HCT116 (cell line): ENCODE measurements at regions not wholly inside any gene's neighbourhood (a gene's known extent, or its start where the extent isn't known, plus 50 kb on each side); places are given as distances from the start of the nearest gene placed in this dataset.

Experiments
- ATAC-seq: fragments of 200-7000 bp; cut with Tn5 transposase; 2 replicates; pipeline ENCODE4 v1.9.1; 2020; ENCODE audit warnings: mild to moderate bottlenecking, moderate library complexity
- BruUV-seq: library from RNA; stranded (reverse); fragments of 400-500 nt; replicated peaks from 2 replicates; lab custom pipeline; 2021; lab: Mats Ljungman, UMichigan
- CTCF ChIA-PET: fragments of 300-600 bp; sonication (Branson Sonifier 250); formaldehyde crosslinking; loops from one replicate; lab custom pipeline; 2021; ENCODE audit warnings: antibody characterized with exemption; lab: Charles Lee
- POLR2A ChIA-PET: fragments of 300-600, 350-600 bp; sonication (Branson Sonifier 250); formaldehyde crosslinking; loops from one replicate; lab custom pipeline; 2021; ENCODE audit warnings: antibody characterized with exemption; lab: Charles Lee
- RAD21 ChIA-PET, 2 experiments: fragments of 300-600 bp; sonication (Branson Sonifier 250); formaldehyde crosslinking; loops; one replicate each; lab custom pipeline; 2023; ENCODE audit warnings: low total read pairs in 2 of 2; ENCODE audit not compliant: uncharacterized antibody in 2 of 2, unreplicated experiment in 2 of 2, low non-redundant PET in 1 of 2; lab: Charles Lee
- DNase-seq: peaks from one replicate; pipeline ENCODE4 v3.0.0-alpha.2; 2010; ENCODE audit warnings: low read depth, low spot score
- H2AFZ ChIP-seq: fragments of 200-600 bp; shearing (Covaris generic), sonication (generic); 2 replicates; pipeline ENCODE4 v1.6.1; 2017; ENCODE audit warnings: low read depth, mixed run types, mixed read lengths, antibody characterized with exemption, low read length; ENCODE audit not compliant: poor library complexity, severe bottlenecking
- H3K27ac ChIP-seq: 2 replicates; pipeline ENCODE4 v1.5.1; 2012; ENCODE audit warnings: low read depth, low read length
- H3K27me3 ChIP-seq: fragments of 200-600 bp; sonication (generic); 2 replicates; pipeline ENCODE4 v1.6.1; 2016; ENCODE audit warnings: mixed run types, low read length, mixed read lengths; ENCODE audit not compliant: insufficient read depth
- H3K36me3 ChIP-seq, 2 experiments: fragments of 200-500 bp in 1 of 2; fragments of 200-600 bp in 1 of 2; sonication (Bioruptor generic) in 1 of 2; sonication (generic) in 1 of 2; 2 replicates each; pipeline versions ENCODE4 v1.5.1 to v1.6.1; 2014 to 2016; ENCODE audit warnings: low read length in 2 of 2, inconsistent platforms in 1 of 2, mixed read lengths in 1 of 2, mixed run types in 1 of 2; ENCODE audit not compliant: insufficient read depth in 2 of 2, control insufficient read depth in 1 of 2
- H3K4me1 ChIP-seq, 2 experiments: fragments of 200-600 bp in 1 of 2; sonication (generic) in 1 of 2; 2 replicates each; pipeline versions ENCODE4 v1.5.1 to v1.6.1; 2012 to 2017; ENCODE audit warnings: low read length in 2 of 2, inconsistent platforms in 1 of 2, mild to moderate bottlenecking in 1 of 2, mixed read lengths in 1 of 2, mixed run types in 1 of 2, moderate library complexity in 1 of 2; ENCODE audit not compliant: insufficient read depth in 2 of 2, control insufficient read depth in 1 of 2
- H3K4me2 ChIP-seq: fragments of 200-600 bp; sonication (generic); 2 replicates; pipeline ENCODE4 v1.6.1; 2017; ENCODE audit warnings: mixed run types, low read length, mixed read lengths
- H3K4me3 ChIP-seq, 2 experiments: fragments of 200-600 bp in 1 of 2; sonication (generic) in 1 of 2; replicated peaks in 1 of 2; 2 replicates each; pipeline ENCODE4 v1.5.1; 2011 to 2016; ENCODE audit warnings: low read length in 2 of 2, control low read depth in 1 of 2, low read depth in 1 of 2, mild to moderate bottlenecking in 1 of 2, mixed read lengths in 1 of 2, mixed run types in 1 of 2
- H3K79me2 ChIP-seq: fragments of 200-600 bp; sonication (generic); 2 replicates; pipeline ENCODE4 v1.6.1; 2017; ENCODE audit warnings: mild to moderate bottlenecking, mixed run types, low read length, moderate library complexity, mixed read lengths; ENCODE audit not compliant: insufficient read depth
- H3K9ac ChIP-seq: fragments of 200-600 bp; sonication (generic); 2 replicates; pipeline ENCODE4 v1.6.1; 2016; ENCODE audit warnings: low read length, mixed read lengths
- H3K9me2 ChIP-seq: fragments of 200-600 bp; sonication (generic), shearing (Covaris generic); 2 replicates; pipeline ENCODE4 v1.6.1; 2017; ENCODE audit warnings: mixed run types, mild to moderate bottlenecking, moderate library complexity; ENCODE audit not compliant: insufficient read depth
- H3K9me3 ChIP-seq, 2 experiments: fragments of 200-500 bp in 1 of 2; fragments of 200-600 bp in 1 of 2; sonication (Bioruptor generic) in 1 of 2; sonication (generic) in 1 of 2; 2 replicates each; pipeline ENCODE4 v1.6.1; 2014 to 2017; ENCODE audit warnings: low read length in 2 of 2, mixed read lengths in 2 of 2, inconsistent platforms in 1 of 2, low read depth in 1 of 2, mild to moderate bottlenecking in 1 of 2, mixed run types in 1 of 2, moderate library complexity in 1 of 2; ENCODE audit not compliant: control insufficient read depth in 1 of 2, insufficient read depth in 1 of 2
- H4K20me1 ChIP-seq: fragments of 200-600 bp; sonication (generic), shearing (Covaris generic); 2 replicates; pipeline ENCODE4 v1.6.1; 2017; ENCODE audit warnings: mixed run types, mild to moderate bottlenecking, moderate library complexity; ENCODE audit not compliant: insufficient read depth
- CBX3 ChIP-seq: IDR thresholded peaks from 2 replicates; pipeline ENCODE4 v1.6.1; 2012; ENCODE audit warnings: low read depth
- CTCF ChIP-seq, 3 experiments: fragments of 200-600 bp in 1 of 3; sonication (generic) in 1 of 3; IDR thresholded peaks in 2 of 3; conservative IDR thresholded peaks in 1 of 3; 2 replicates each; pipeline ENCODE4 v1.5.1; 2012 to 2017; ENCODE audit warnings: low read depth in 2 of 3, low read length in 2 of 3, antibody characterized with exemption in 1 of 3, borderline replicate concordance in 1 of 3, control low read depth in 1 of 3, mild to moderate bottlenecking in 1 of 3, mixed read lengths in 1 of 3, mixed run types in 1 of 3, moderate library complexity in 1 of 3; ENCODE audit not compliant: insufficient read depth in 1 of 3
- EGR1 ChIP-seq: IDR thresholded peaks from 2 replicates; pipeline ENCODE4 v1.6.1; 2012; ENCODE audit warnings: low read depth
- EZH2 ChIP-seq: fragments of 200-600 bp; sonication (generic); IDR thresholded peaks from 2 replicates; pipeline ENCODE4 v1.6.1; 2017; ENCODE audit warnings: antibody characterized with exemption, mixed run types
- EZH2phosphoT487 ChIP-seq: fragments of 200-600 bp; IDR thresholded peaks from 2 replicates; pipeline ENCODE4 v1.6.1; 2018; ENCODE audit warnings: antibody characterized with exemption, borderline replicate concordance
- FOSL1 ChIP-seq: IDR thresholded peaks from 2 replicates; pipeline ENCODE4 v1.6.1; 2012; ENCODE audit warnings: low read depth
- JUND ChIP-seq: IDR thresholded peaks from 2 replicates; pipeline ENCODE4 v1.6.1; 2012
- MAX ChIP-seq: IDR thresholded peaks from 2 replicates; pipeline ENCODE4 v1.6.1; 2012
- POLR2AphosphoS5 ChIP-seq: IDR thresholded peaks from 2 replicates; pipeline ENCODE4 v1.6.1; 2011; ENCODE audit warnings: mild to moderate bottlenecking, low read depth, low read length, moderate library complexity
- RAD21 ChIP-seq: IDR thresholded peaks from 2 replicates; pipeline ENCODE4 v1.6.1; 2012; ENCODE audit warnings: low read depth, mild to moderate bottlenecking
- REST ChIP-seq: IDR thresholded peaks from 2 replicates; pipeline ENCODE4 v1.6.1; 2012; ENCODE audit warnings: low read depth
- SRF ChIP-seq: IDR thresholded peaks from 2 replicates; pipeline ENCODE4 v1.6.1; 2012; ENCODE audit warnings: low read depth
- TCF7L2 ChIP-seq: IDR thresholded peaks from 2 replicates; pipeline ENCODE4 v1.7.0; 2011; ENCODE audit warnings: borderline replicate concordance, inconsistent platforms; ENCODE audit not compliant: insufficient read depth, insufficient read length; ENCODE audit errors: extremely low read depth
- YY1 ChIP-seq: IDR thresholded peaks from 2 replicates; pipeline ENCODE4 v1.6.1; 2011; ENCODE audit warnings: low read length, low read depth, moderate library complexity, mild to moderate bottlenecking; ENCODE audit not compliant: insufficient replicate concordance; ENCODE audit errors: extremely low read depth
- ZBTB33 ChIP-seq: IDR thresholded peaks from 2 replicates; pipeline ENCODE4 v1.6.1; 2011; ENCODE audit warnings: mild to moderate bottlenecking, low read length, moderate library complexity; ENCODE audit not compliant: insufficient replicate concordance; ENCODE audit errors: extremely low read depth
- ZFX ChIP-seq: fragments of 450-650 bp; IDR thresholded peaks from 2 replicates; pipeline ENCODE4 v1.6.1; 2017
- ZNF274 ChIP-seq: fragments of 200-500 bp; sonication (Bioruptor generic); IDR thresholded peaks from 2 replicates; pipeline ENCODE4 v1.6.1; 2014; ENCODE audit warnings: mild to moderate bottlenecking, low read depth, low read length, inconsistent platforms
- intact Hi-C: fragments of 100-400 bp; cut with micrococcal nuclease; formaldehyde crosslinking; loops from 2 replicates; pipeline ENCODE4 v1.10.0; 2022
- TF ChIP-seq, protein P1 (sequence below): IDR thresholded peaks from 2 replicates; pipeline ENCODE4 v1.6.1; 2012

GRCh38 chr12:86597431-86597830 lies 341.2 kb upstream of the MGAT4C start:
- POLR2A ChIA-PET, result no interaction called here
- ATAC-seq (no peak), DNase-seq (no peak)
- no peaks in the 10 kb centered on the region for H3K27me3 ChIP-seq
- no peaks in the 10 kb centered on the region for H3K79me2 ChIP-seq
- H3K9me3 ChIP-seq, result no peaks in the 10 kb centered on the region
- H3K9ac ChIP-seq, result no peak overlapping the region
- BruUV-seq, result no TSS peak
- no peaks in the 10 kb centered on the region for H3K9me2 ChIP-seq
- no peaks in the 10 kb centered on the region for H3K36me3 ChIP-seq
- RAD21 ChIA-PET, result no interaction called here
- TF ChIP-seq YY1 (no peak), ZNF274 (no peak), EZH2 (no peak), POLR2AphosphoS5 (no peak), JUND (no peak), CTCF (IDR thresholded peaks at IDR 0.05 in 2 of 3, conservative IDR thresholded peaks at IDR 0.05 in 1 of 3; ENCODE audit: borderline replicate concordance in 1 of 3, insufficient read depth in 1 of 3, low read depth in 2 of 3, low read length in 2 of 3) (no peak), SRF (no peak), REST (no peak), EZH2phosphoT487 (no peak), TCF7L2 (no peak), MAX (no peak), FOSL1 (no peak), CBX3 (no peak), ZFX (no peak), ZBTB33 (no peak), EGR1 (no peak), RAD21 (no peak)
- TF ChIP-seq, protein P1, sequence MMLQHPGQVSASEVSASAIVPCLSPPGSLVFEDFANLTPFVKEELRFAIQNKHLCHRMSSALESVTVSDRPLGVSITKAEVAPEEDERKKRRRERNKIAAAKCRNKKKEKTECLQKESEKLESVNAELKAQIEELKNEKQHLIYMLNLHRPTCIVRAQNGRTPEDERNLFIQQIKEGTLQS, result no peak
- no peaks in the 10 kb centered on the region for H4K20me1 ChIP-seq
- no peak overlapping the region for H2AFZ ChIP-seq
- no peaks in the 10 kb centered on the region for H3K4me1 ChIP-seq
- H3K27ac ChIP-seq, result no peak overlapping the region
- H3K4me2 ChIP-seq, result no peak overlapping the region
- intact Hi-C loops, result no loop called here
- H3K4me3 ChIP-seq, result no peak overlapping the region
- CTCF ChIA-PET, result no interaction called here
